GM21723 (cell line): ENCODE measurements at regions not wholly inside any gene's neighbourhood (a gene's known extent, or its start where the extent isn't known, plus 50 kb on each side); places are given as distances from the start of the nearest gene placed in this dataset.
"Not testable (repeated sequence)": the region's sequence is repeated elsewhere in the genome, so short reads cannot be mapped to it uniquely, and the experiment has no call there.

Experiments used
- ATAC-seq: cut with Tn5 transposase; IDR thresholded peaks from one replicate; pipeline ENCODE4 v1.9.1; 2021; ENCODE audit warnings: mild to moderate bottlenecking, moderate library complexity; ENCODE audit not compliant: unreplicated experiment

- no peak for ATAC-seq
Measured at GRCh38 chr14:53748691-53749090, 207.9 kb downstream of the BMP4 start.

GRCh38 chr14:53744857-53745256 is 211.8 kb downstream of the BMP4 start:
- no peak for ATAC-seq

GRCh38 chr14:53743371-53743770 is 213.3 kb downstream of the BMP4 start:
- ATAC-seq = no peak

GRCh38 chr14:53742233-53742620 is 214.4 kb downstream of the BMP4 start:
- ATAC-seq = no peak

- no peak for ATAC-seq
Measured at GRCh38 chr14:53741479-53742232, 215.0 kb downstream of the BMP4 start.

- no peak for ATAC-seq
Measured at GRCh38 chr14:53740570-53740969, 216.1 kb downstream of the BMP4 start.

GRCh38 chr14:53735916-53736315 is 220.7 kb downstream of the BMP4 start:
- no peak for ATAC-seq

GRCh38 chr14:53723221-53723620 is 233.4 kb downstream of the BMP4 start:
- ATAC-seq = no peak

GRCh38 chr14:53719536-53719935 is 237.1 kb downstream of the BMP4 start:
- no peak for ATAC-seq

GRCh38 chr14:53716578-53716977 is 240.0 kb downstream of the BMP4 start:
- no peak for ATAC-seq

- ATAC-seq = no peak
Measured at GRCh38 chr14:53715193-53715721, 241.4 kb downstream of the BMP4 start.

GRCh38 chr14:53714495-53715192 is 242.0 kb downstream of the BMP4 start:
- no peak for ATAC-seq

GRCh38 chr14:53712901-53713300 is 243.7 kb downstream of the BMP4 start:
- ATAC-seq = not testable (repeated sequence)

- ATAC-seq = no peak
Measured at GRCh38 chr14:53711205-53711604, 245.4 kb downstream of the BMP4 start.

- no peak for ATAC-seq
Measured at GRCh38 chr14:53710615-53711014, 246.0 kb downstream of the BMP4 start.

GRCh38 chr14:53709381-53709780 is 247.2 kb downstream of the BMP4 start:
- ATAC-seq = no peak

- no peak for ATAC-seq
Measured at GRCh38 chr14:53703457-53703856, 253.2 kb downstream of the BMP4 start.

GRCh38 chr14:53701108-53701875 is 255.3 kb downstream of the BMP4 start:
- ATAC-seq = no peak

GRCh38 chr14:53696217-53696965 is 260.2 kb downstream of the BMP4 start:
- ATAC-seq = no peak

GRCh38 chr14:53695692-53696214 is 260.9 kb downstream of the BMP4 start:
- no peak for ATAC-seq
